Osteoblast (primary cell): ENCODE measurements at regions not wholly inside any gene's neighbourhood (a gene's known extent, or its start where the extent isn't known, plus 50 kb on each side); places are given as distances from the start of the nearest gene placed in this dataset.

Experiments used
- DNase-seq: peaks from one replicate; pipeline ENCODE4 v3.0.0; 2011; ENCODE audit warnings: low spot score, mixed read lengths; ENCODE audit not compliant: insufficient read length; ENCODE audit errors: missing footprints
- H2AFZ ChIP-seq: 2 replicates; pipeline ENCODE4 v1.6.0; 2011; ENCODE audit warnings: mild to moderate bottlenecking, low read length
- H3K27ac ChIP-seq: 2 replicates; pipeline ENCODE4 v1.5.1; 2011; ENCODE audit warnings: mild to moderate bottlenecking, low read depth, low read length, moderate library complexity
- H3K27me3 ChIP-seq: 2 replicates; pipeline ENCODE4 v1.6.0; 2012; ENCODE audit warnings: mild to moderate bottlenecking, control low read depth, inconsistent platforms, low read length, moderate library complexity; ENCODE audit not compliant: insufficient read depth
- H3K36me3 ChIP-seq: 2 replicates; pipeline ENCODE4 v1.5.1; 2011; ENCODE audit warnings: mild to moderate bottlenecking, low read length, control low read depth, moderate library complexity; ENCODE audit not compliant: insufficient read depth
- H3K4me1 ChIP-seq: 2 replicates; pipeline ENCODE4 v1.5.1; 2011; ENCODE audit warnings: mild to moderate bottlenecking, low read length, control low read depth, moderate library complexity; ENCODE audit not compliant: insufficient read depth
- H3K4me2 ChIP-seq: 2 replicates; pipeline ENCODE4 v1.6.0; 2011; ENCODE audit warnings: mild to moderate bottlenecking, low read length; ENCODE audit not compliant: insufficient read depth
- H3K4me3 ChIP-seq: fragments of 200-600 bp; sonication (generic); 3 replicates; pipeline ENCODE4 v1.5.1; 2012; ENCODE audit warnings: mild to moderate bottlenecking, low read length, inconsistent platforms; ENCODE audit not compliant: insufficient read depth
- H3K79me2 ChIP-seq: 2 replicates; pipeline ENCODE4 v1.6.0; 2012; ENCODE audit warnings: mild to moderate bottlenecking, low read length, control low read depth, inconsistent platforms; ENCODE audit not compliant: insufficient read depth
- H3K9me3 ChIP-seq: 2 replicates; pipeline ENCODE4 v1.5.1; 2011; ENCODE audit warnings: low read depth, low read length, control low read depth
- H4K20me1 ChIP-seq: 2 replicates; pipeline ENCODE4 v1.6.0; 2012; ENCODE audit warnings: mild to moderate bottlenecking, low read length, control low read depth; ENCODE audit not compliant: insufficient read depth
- CTCF ChIP-seq: IDR thresholded peaks from 2 replicates; pipeline ENCODE4 v1.5.1; 2011; ENCODE audit warnings: mild to moderate bottlenecking, low read depth, low read length, moderate library complexity; ENCODE audit errors: extremely low read depth

- H3K79me2 ChIP-seq = no peaks in the 10 kb centered on the region
- H3K4me2 ChIP-seq = no peak overlapping the region
- no peak for DNase-seq
- no peak overlapping the region for H3K27ac ChIP-seq
- no peaks in the 10 kb centered on the region for H3K4me1 ChIP-seq
- H4K20me1 ChIP-seq = no peaks in the 10 kb centered on the region
- no peak overlapping the region for H2AFZ ChIP-seq
- H3K36me3 ChIP-seq = no peaks in the 10 kb centered on the region
- no peaks in the 10 kb centered on the region for H3K27me3 ChIP-seq
- no peaks in the 10 kb centered on the region for H3K9me3 ChIP-seq
- no peak overlapping the region for H3K4me3 ChIP-seq
- TF ChIP-seq CTCF = no peak
Observed at GRCh38 chr4:11197631-11198341, 230.9 kb downstream of the HS3ST1 start.

GRCh38 chr4:11196927-11197522 lies 231.7 kb downstream of the HS3ST1 start:
- no peaks in the 10 kb centered on the region for H3K36me3 ChIP-seq
- no peaks in the 10 kb centered on the region for H3K27me3 ChIP-seq
- no peaks in the 10 kb centered on the region for H3K4me1 ChIP-seq
- H3K4me2 ChIP-seq = no peak overlapping the region
- no peaks in the 10 kb centered on the region for H3K9me3 ChIP-seq
- no peak overlapping the region for H3K27ac ChIP-seq
- no peak overlapping the region for H3K4me3 ChIP-seq
- H3K79me2 ChIP-seq = no peaks in the 10 kb centered on the region
- H4K20me1 ChIP-seq = no peaks in the 10 kb centered on the region
- no peak for TF ChIP-seq CTCF
- no peak overlapping the region for H2AFZ ChIP-seq
- DNase-seq = no peak

GRCh38 chr4:11194431-11194830 lies 234.3 kb downstream of the HS3ST1 start:
- no peak overlapping the region for H3K4me3 ChIP-seq
- no peak overlapping the region for H3K4me2 ChIP-seq
- no peaks in the 10 kb centered on the region for H3K9me3 ChIP-seq
- H3K79me2 ChIP-seq = no peaks in the 10 kb centered on the region
- H2AFZ ChIP-seq = no peak overlapping the region
- H3K27me3 ChIP-seq = no peaks in the 10 kb centered on the region
- H3K36me3 ChIP-seq = no peaks in the 10 kb centered on the region
- DNase-seq = no peak
- TF ChIP-seq CTCF = no peak
- H4K20me1 ChIP-seq = no peaks in the 10 kb centered on the region
- H3K27ac ChIP-seq = no peak overlapping the region
- H3K4me1 ChIP-seq = no peaks in the 10 kb centered on the region

GRCh38 chr4:11189756-11190155 lies 238.9 kb downstream of the HS3ST1 start:
- H3K27ac ChIP-seq = no peak overlapping the region
- H4K20me1 ChIP-seq = no peaks in the 10 kb centered on the region
- no peak overlapping the region for H3K4me2 ChIP-seq
- TF ChIP-seq CTCF = no peak
- no peaks in the 10 kb centered on the region for H3K4me1 ChIP-seq
- no peak overlapping the region for H3K4me3 ChIP-seq
- H3K9me3 ChIP-seq = no peaks in the 10 kb centered on the region
- H3K27me3 ChIP-seq = no peaks in the 10 kb centered on the region
- no peaks in the 10 kb centered on the region for H3K36me3 ChIP-seq
- H2AFZ ChIP-seq = no peak overlapping the region
- no peak for DNase-seq
- H3K79me2 ChIP-seq = no peaks in the 10 kb centered on the region
